ENCODE measurements at regions not wholly inside any gene's neighbourhood (a gene's known extent, or its start where the extent isn't known, plus 50 kb on each side); places are given as distances from the start of the nearest gene placed in this dataset.

GRCh38 chr10:125475815-125476214, 207.1 kb downstream of the TEX36 start:
- Mint-ChIP-seq H3K27ac (no peak overlapping the region), H3K36me3 (ENCODE audit: low read depth) (no peaks in the 10 kb centered on the region), H3K4me3 (no peak overlapping the region), H3K9me3 (no peaks in the 10 kb centered on the region), H3K27me3 (peaks cover 9% of the 10 kb centered on the region), H3K4me1 (no peaks in the 10 kb centered on the region)
- ATAC-seq (replicated peaks): no peak

- H3K36me3 Mint-ChIP-seq (ENCODE audit: low read depth): no peaks in the 10 kb centered on the region
- H3K27me3 Mint-ChIP-seq: peaks cover 3% of the 10 kb centered on the region
- H3K4me3 Mint-ChIP-seq: no peak overlapping the region
- H3K9me3 Mint-ChIP-seq: no peaks in the 10 kb centered on the region
- H3K27ac Mint-ChIP-seq: no peak overlapping the region
- no peak for ATAC-seq (replicated peaks)
- H3K4me1 Mint-ChIP-seq: no peaks in the 10 kb centered on the region
Measured at GRCh38 chr10:125473143-125473793, 209.7 kb downstream of the TEX36 start.

- H3K4me1 Mint-ChIP-seq: no peaks in the 10 kb centered on the region
- no peak for ATAC-seq (replicated peaks)
- H3K9me3 Mint-ChIP-seq: no peaks in the 10 kb centered on the region
- no peak overlapping the region for H3K27ac Mint-ChIP-seq
- no peak overlapping the region for H3K4me3 Mint-ChIP-seq
- H3K27me3 Mint-ChIP-seq: peaks cover 12% of the 10 kb centered on the region
- no peaks in the 10 kb centered on the region for H3K36me3 Mint-ChIP-seq (ENCODE audit: low read depth)
Measured at GRCh38 chr10:125472010-125472607, 210.9 kb downstream of the TEX36 start.

GRCh38 chr10:125468278-125468677, 214.7 kb downstream of the TEX36 start:
- Mint-ChIP-seq H3K4me1 (no peaks in the 10 kb centered on the region), H3K36me3 (ENCODE audit: low read depth) (no peaks in the 10 kb centered on the region), H3K27ac (no peak overlapping the region), H3K9me3 (no peaks in the 10 kb centered on the region), H3K27me3 (peaks cover 9% of the 10 kb centered on the region), H3K4me3 (no peak overlapping the region)
- ATAC-seq (replicated peaks): no peak

- Mint-ChIP-seq H3K4me3 (no peak overlapping the region), H3K9me3 (no peaks in the 10 kb centered on the region), H3K4me1 (no peaks in the 10 kb centered on the region), H3K27ac (no peak overlapping the region), H3K27me3 (peaks cover 9% of the 10 kb centered on the region), H3K36me3 (ENCODE audit: low read depth) (no peaks in the 10 kb centered on the region)
- no peak for ATAC-seq (replicated peaks)
Measured at GRCh38 chr10:125466685-125467084, 216.3 kb downstream of the TEX36 start.

GRCh38 chr10:125462845-125463244, 220.1 kb downstream of the TEX36 start:
- Mint-ChIP-seq H3K36me3 (ENCODE audit: low read depth) (no peaks in the 10 kb centered on the region), H3K4me1 (no peaks in the 10 kb centered on the region), H3K9me3 (peaks cover 3% of the 10 kb centered on the region), H3K27me3 (peaks cover 5% of the 10 kb centered on the region), H3K27ac (no peak overlapping the region), H3K4me3 (no peak overlapping the region)
- ATAC-seq (replicated peaks): no peak

GRCh38 chr10:125460326-125460725, 222.6 kb downstream of the TEX36 start:
- Mint-ChIP-seq H3K36me3 (ENCODE audit: low read depth) (no peaks in the 10 kb centered on the region), H3K9me3 (peaks cover 3% of the 10 kb centered on the region), H3K27me3 (no peaks in the 10 kb centered on the region), H3K4me3 (no peak overlapping the region), H3K4me1 (no peaks in the 10 kb centered on the region), H3K27ac (no peak overlapping the region)
- ATAC-seq (replicated peaks): no peak

GRCh38 chr10:125457406-125457805, 225.6 kb downstream of the TEX36 start:
- no peaks in the 10 kb centered on the region for H3K36me3 Mint-ChIP-seq (ENCODE audit: low read depth)
- H3K4me3 Mint-ChIP-seq: no peak overlapping the region
- peaks cover 4% of the 10 kb centered on the region for H3K27me3 Mint-ChIP-seq
- ATAC-seq (replicated peaks): no peak
- H3K9me3 Mint-ChIP-seq: peaks cover 3% of the 10 kb centered on the region
- no peaks in the 10 kb centered on the region for H3K4me1 Mint-ChIP-seq
- no peak overlapping the region for H3K27ac Mint-ChIP-seq

- Mint-ChIP-seq H3K9me3 (peaks cover 3% of the 10 kb centered on the region), H3K36me3 (ENCODE audit: low read depth) (no peaks in the 10 kb centered on the region), H3K4me1 (no peaks in the 10 kb centered on the region), H3K4me3 (no peak overlapping the region), H3K27ac (no peak overlapping the region), H3K27me3 (peaks cover 4% of the 10 kb centered on the region)
- no peak for ATAC-seq (replicated peaks)
Measured at GRCh38 chr10:125455855-125456254, 227.1 kb downstream of the TEX36 start.

- no peaks in the 10 kb centered on the region for H3K4me1 Mint-ChIP-seq
- H3K27me3 Mint-ChIP-seq: peaks cover 4% of the 10 kb centered on the region
- H3K27ac Mint-ChIP-seq: no peak overlapping the region
- H3K36me3 Mint-ChIP-seq (ENCODE audit: low read depth): no peaks in the 10 kb centered on the region
- ATAC-seq (replicated peaks): no peak
- no peak overlapping the region for H3K4me3 Mint-ChIP-seq
- H3K9me3 Mint-ChIP-seq: peaks cover 3% of the 10 kb centered on the region
Measured at GRCh38 chr10:125455431-125455830, 227.5 kb downstream of the TEX36 start.

- no peaks in the 10 kb centered on the region for H3K4me1 Mint-ChIP-seq
- H3K9me3 Mint-ChIP-seq: no peaks in the 10 kb centered on the region
- no peak overlapping the region for H3K4me3 Mint-ChIP-seq
- H3K27me3 Mint-ChIP-seq: peaks cover 4% of the 10 kb centered on the region
- ATAC-seq (replicated peaks): no peak
- H3K27ac Mint-ChIP-seq: no peak overlapping the region
- H3K36me3 Mint-ChIP-seq (ENCODE audit: low read depth): no peaks in the 10 kb centered on the region
Measured at GRCh38 chr10:125451319-125451718, 231.6 kb downstream of the TEX36 start.

GRCh38 chr10:125450218-125450617, 232.7 kb downstream of the TEX36 start:
- H3K36me3 Mint-ChIP-seq (ENCODE audit: low read depth): no peaks in the 10 kb centered on the region

GRCh38 chr10:125449571-125449970, 233.4 kb downstream of the TEX36 start:
- H3K9me3 Mint-ChIP-seq: no peaks in the 10 kb centered on the region
- no peak overlapping the region for H3K4me3 Mint-ChIP-seq
- H3K4me1 Mint-ChIP-seq: no peaks in the 10 kb centered on the region
- H3K27ac Mint-ChIP-seq: no peak overlapping the region
- H3K27me3 Mint-ChIP-seq: peaks cover 9% of the 10 kb centered on the region
- no peaks in the 10 kb centered on the region for H3K36me3 Mint-ChIP-seq (ENCODE audit: low read depth)
- ATAC-seq (replicated peaks): no peak

More at GRCh38 chr10:125450218-125450617, 232.7 kb downstream of the TEX36 start:
- ATAC-seq (replicated peaks): no peak
- Mint-ChIP-seq H3K27me3 (peaks cover 6% of the 10 kb centered on the region), H3K4me3 (no peak overlapping the region), H3K27ac (no peak overlapping the region), H3K9me3 (no peaks in the 10 kb centered on the region), H3K4me1 (no peaks in the 10 kb centered on the region)

GRCh38 chr10:125448596-125448995, 234.4 kb downstream of the TEX36 start:
- Mint-ChIP-seq H3K36me3 (ENCODE audit: low read depth) (no peaks in the 10 kb centered on the region), H3K9me3 (no peaks in the 10 kb centered on the region), H3K27me3 (peaks cover 5% of the 10 kb centered on the region), H3K27ac (no peak overlapping the region), H3K4me1 (no peaks in the 10 kb centered on the region), H3K4me3 (no peak overlapping the region)
- no peak for ATAC-seq (replicated peaks)

GRCh38 chr10:125444790-125445189, 238.2 kb downstream of the TEX36 start:
- Mint-ChIP-seq H3K36me3 (ENCODE audit: low read depth) (no peaks in the 10 kb centered on the region), H3K9me3 (no peaks in the 10 kb centered on the region), H3K4me1 (no peaks in the 10 kb centered on the region), H3K4me3 (no peak overlapping the region), H3K27ac (no peak overlapping the region), H3K27me3 (peaks cover 5% of the 10 kb centered on the region)
- ATAC-seq (replicated peaks): no peak
